SK-N-MC (cell line): ENCODE measurements at regions not wholly inside any gene's neighbourhood (a gene's known extent, or its start where the extent isn't known, plus 50 kb on each side); places are given as distances from the start of the nearest gene placed in this dataset.

Experiments
- DNase-seq: peaks from one replicate; pipeline ENCODE4 v3.0.0-alpha.2; 2011; ENCODE audit warnings: low read depth, low spot score
- H3K27ac ChIP-seq: fragments of 200-600 bp; sonication (generic); 2 replicates; pipeline ENCODE4 v1.5.1; 2016; ENCODE audit warnings: mixed run types
- H3K36me3 ChIP-seq: fragments of 200-600 bp; sonication (generic); 2 replicates; pipeline ENCODE4 v1.6.1; 2017; ENCODE audit warnings: antibody characterized with exemption, low read length, mixed read lengths; ENCODE audit not compliant: insufficient read depth
- H3K4me3 ChIP-seq: fragments of 200-600 bp; sonication (generic); 2 replicates; pipeline ENCODE4 v1.5.1; 2016
- H3K9ac ChIP-seq: fragments of 200-600 bp; sonication (generic); 2 replicates; pipeline ENCODE4 v1.8.0; 2017; ENCODE audit warnings: mixed run types, mixed read lengths; ENCODE audit not compliant: insufficient read length
- H3K9me3 ChIP-seq: fragments of 200-600 bp; sonication (generic); 2 replicates; pipeline ENCODE4 v1.6.1; 2017; ENCODE audit warnings: low read depth, mild to moderate bottlenecking, antibody characterized with exemption, low read length, moderate library complexity, mixed read lengths
- EZH2 ChIP-seq: fragments of 200-600 bp; sonication (generic); IDR thresholded peaks from one replicate; pipeline ENCODE4 v1.6.1; 2017; ENCODE audit warnings: antibody characterized with exemption
- FOXP2 ChIP-seq: optimal IDR thresholded peaks from 2 replicates; pipeline ENCODE3; 2011; ENCODE audit warnings: mild to moderate bottlenecking, moderate library complexity; ENCODE audit not compliant: insufficient read depth; ENCODE audit errors: extremely low read length, control extremely low read depth
- POLR2AphosphoS5 ChIP-seq: IDR thresholded peaks from 2 replicates; pipeline ENCODE4 v1.6.1; 2012; ENCODE audit warnings: mild to moderate bottlenecking, low read depth, low read length, borderline replicate concordance

GRCh38 chr11:70843906-70844305, 408.5 kb downstream of the SHANK2 start:
- H3K9me3 ChIP-seq = no peaks in the 10 kb centered on the region
- no peak overlapping the region for H3K4me3 ChIP-seq
- no peak for DNase-seq
- H3K27ac ChIP-seq = no peak overlapping the region
- H3K36me3 ChIP-seq = no peaks in the 10 kb centered on the region
- TF ChIP-seq EZH2 (no peak), POLR2AphosphoS5 (no peak), FOXP2 (no peak)
- H3K9ac ChIP-seq = no peak overlapping the region

- H3K4me3 ChIP-seq = no peak overlapping the region
- no peaks in the 10 kb centered on the region for H3K9me3 ChIP-seq
- TF ChIP-seq EZH2 = no peak
- no peak for TF ChIP-seq FOXP2
- no peak for TF ChIP-seq POLR2AphosphoS5
- no peak for DNase-seq
- H3K27ac ChIP-seq = no peak overlapping the region
- H3K9ac ChIP-seq = no peak overlapping the region
- no peaks in the 10 kb centered on the region for H3K36me3 ChIP-seq
These were observed 408.0 kb downstream of the SHANK2 start for GRCh38 chr11:70844387-70844786.

GRCh38 chr11:70845591-70846041, 406.8 kb downstream of the SHANK2 start:
- no peak for DNase-seq
- H3K9me3 ChIP-seq = no peaks in the 10 kb centered on the region
- TF ChIP-seq FOXP2 (no peak), POLR2AphosphoS5 (no peak), EZH2 (no peak)
- no peak overlapping the region for H3K4me3 ChIP-seq
- H3K9ac ChIP-seq = no peak overlapping the region
- H3K27ac ChIP-seq = no peak overlapping the region
- H3K36me3 ChIP-seq = no peaks in the 10 kb centered on the region

GRCh38 chr11:70846781-70847655, 405.4 kb downstream of the SHANK2 start:
- Histone ChIP-seq H3K4me3 (no peak overlapping the region), H3K36me3 (no peaks in the 10 kb centered on the region), H3K9me3 (no peaks in the 10 kb centered on the region), H3K27ac (no peak overlapping the region), H3K9ac (no peak overlapping the region)
- no peak for TF ChIP-seq EZH2
- no peak for TF ChIP-seq POLR2AphosphoS5
- no peak for TF ChIP-seq FOXP2
- DNase-seq = no peak

- TF ChIP-seq POLR2AphosphoS5 = no peak
- TF ChIP-seq FOXP2 = no peak
- Histone ChIP-seq H3K9me3 (no peaks in the 10 kb centered on the region), H3K27ac (no peak overlapping the region), H3K4me3 (no peak overlapping the region), H3K9ac (no peak overlapping the region), H3K36me3 (no peaks in the 10 kb centered on the region)
- DNase-seq = no peak
These were observed 404.1 kb downstream of the SHANK2 start for GRCh38 chr11:70848243-70848750.

- Histone ChIP-seq H3K36me3 (no peaks in the 10 kb centered on the region), H3K9ac (no peak overlapping the region), H3K4me3 (no peak overlapping the region), H3K9me3 (no peaks in the 10 kb centered on the region), H3K27ac (no peak overlapping the region)
- DNase-seq = no peak
- no peak for TF ChIP-seq FOXP2
- no peak for TF ChIP-seq POLR2AphosphoS5
- no peak for TF ChIP-seq EZH2
These were observed 403.3 kb downstream of the SHANK2 start for GRCh38 chr11:70849031-70849430.

GRCh38 chr11:70851308-70851707, 401.1 kb downstream of the SHANK2 start:
- no peak overlapping the region for H3K9ac ChIP-seq
- H3K27ac ChIP-seq = no peak overlapping the region
- TF ChIP-seq FOXP2 (no peak), EZH2 (no peak), POLR2AphosphoS5 (no peak)
- no peak overlapping the region for H3K4me3 ChIP-seq
- no peaks in the 10 kb centered on the region for H3K9me3 ChIP-seq
- no peak for DNase-seq
- no peaks in the 10 kb centered on the region for H3K36me3 ChIP-seq

GRCh38 chr11:70851907-70852306, 400.5 kb downstream of the SHANK2 start:
- no peak for TF ChIP-seq POLR2AphosphoS5
- no peak for TF ChIP-seq FOXP2
- no peak for TF ChIP-seq EZH2
- no peaks in the 10 kb centered on the region for H3K9me3 ChIP-seq
- H3K9ac ChIP-seq = no peak overlapping the region
- no peaks in the 10 kb centered on the region for H3K36me3 ChIP-seq
- H3K27ac ChIP-seq = no peak overlapping the region
- no peak for DNase-seq
- no peak overlapping the region for H3K4me3 ChIP-seq
